Breast epithelium (tissue), 3 donors: ENCODE measurements at regions not wholly inside any gene's neighbourhood (a gene's known extent, or its start where the extent isn't known, plus 50 kb on each side); places are given as distances from the start of the nearest gene placed in this dataset.

ENCODE experiments used
- CTCF ChIP-seq, 3 donors: fragments of 450-650 bp; IDR thresholded peaks; one replicate each; pipeline ENCODE4 v1.5.1; 2016 to 2017; ENCODE audit warnings: antibody characterized with exemption in 3 of 3, mild to moderate bottlenecking in 3 of 3, moderate library complexity in 3 of 3
- POLR2A ChIP-seq: fragments of 450-650 bp; IDR thresholded peaks from one replicate; pipeline ENCODE4 v1.6.1; 2016; ENCODE audit warnings: antibody characterized with exemption, mild to moderate bottlenecking, moderate library complexity
- POLR2AphosphoS5 ChIP-seq, 3 donors: sonication (generic); formaldehyde crosslinking; IDR thresholded peaks; one replicate each; pipeline ENCODE4 v1.6.1; 2017; ENCODE audit warnings: antibody characterized with exemption in 3 of 3

GRCh38 chr10:109668703-109669102 lies 254.6 kb downstream of the XPNPEP1 start:
- TF ChIP-seq CTCF (IDR thresholded peaks at IDR 0.05) (no peak), POLR2AphosphoS5 (IDR thresholded peaks at IDR 0.05) (no peak), POLR2A (no peak)
